ENCODE measurements at regions not wholly inside any gene's neighbourhood (a gene's known extent, or its start where the extent isn't known, plus 50 kb on each side); places are given as distances from the start of the nearest gene placed in this dataset.

GRCh38 chr4:147096667-147097604 is 151.3 kb upstream of the TTC29 start:
- no peak for TF ChIP-seq CTCF (IDR thresholded peaks at IDR 0.05; ENCODE audit: borderline replicate concordance, insufficient read depth, low read depth, low read length)
- H3K4me3 ChIP-seq (ENCODE audit: low read depth, low read length), result no peak overlapping the region

GRCh38 chr4:147101678-147102077 is 156.0 kb upstream of the TTC29 start:
- TF ChIP-seq CTCF (IDR thresholded peaks at IDR 0.05; ENCODE audit: borderline replicate concordance, insufficient read depth, low read depth, low read length), result no peak

GRCh38 chr4:147102596-147102995 is 156.9 kb upstream of the TTC29 start:
- TF ChIP-seq CTCF (IDR thresholded peaks at IDR 0.05; ENCODE audit: borderline replicate concordance, insufficient read depth, low read depth, low read length), result no peak
- no peak overlapping the region for H3K4me3 ChIP-seq (ENCODE audit: low read depth, low read length)

More at GRCh38 chr4:147101678-147102077, 156.0 kb upstream of the TTC29 start:
- no peak overlapping the region for H3K4me3 ChIP-seq (ENCODE audit: low read depth, low read length)

GRCh38 chr4:147103403-147103946 is 157.8 kb upstream of the TTC29 start:
- no peak overlapping the region for H3K4me3 ChIP-seq (ENCODE audit: low read depth, low read length)
- TF ChIP-seq CTCF (IDR thresholded peaks at IDR 0.05; ENCODE audit: borderline replicate concordance, insufficient read depth, low read depth, low read length), result no peak

DNA sequence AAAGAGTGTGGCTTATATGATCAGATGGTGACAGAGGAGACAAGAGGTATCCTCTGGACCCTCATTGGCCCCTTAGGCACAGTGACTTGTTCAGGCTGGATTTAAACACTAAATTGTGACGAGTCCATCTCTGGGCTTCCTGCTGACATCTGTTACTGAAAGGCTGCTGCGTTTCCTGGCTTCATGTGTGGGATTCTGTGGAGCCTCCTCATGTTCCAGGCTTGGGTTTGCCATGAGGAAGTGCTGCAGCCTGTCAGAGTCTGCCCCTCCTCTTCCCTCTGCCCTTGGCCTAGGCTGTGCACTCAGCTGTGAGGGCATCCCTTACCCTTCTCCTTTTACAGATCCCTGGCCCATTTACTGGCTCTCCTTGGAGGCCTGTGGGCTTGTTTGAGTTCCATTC is 159.1 kb upstream of the TTC29 start:
- H3K4me3 ChIP-seq (ENCODE audit: low read depth, low read length), result no peak overlapping the region
- no peak for TF ChIP-seq CTCF (IDR thresholded peaks at IDR 0.05; ENCODE audit: borderline replicate concordance, insufficient read depth, low read depth, low read length)

DNA sequence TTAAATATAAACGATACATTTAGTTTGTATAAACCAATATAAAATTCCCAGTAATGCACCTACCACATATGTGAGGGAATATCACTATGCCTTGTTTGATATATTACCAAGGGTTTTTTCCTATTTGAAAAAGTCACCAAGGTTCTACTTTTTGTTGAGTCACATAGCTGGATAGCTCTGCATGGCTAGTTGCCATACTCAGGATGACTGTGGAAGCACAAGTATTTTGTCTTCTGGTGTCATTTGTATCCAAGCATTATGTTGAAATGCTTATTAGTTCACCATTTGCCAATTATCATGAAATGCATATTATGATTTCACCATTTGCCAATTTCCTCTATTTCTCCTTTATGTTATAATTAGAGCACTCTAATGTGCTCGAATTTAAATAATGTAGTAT is 162.7 kb upstream of the TTC29 start:
- no peak overlapping the region for H3K4me3 ChIP-seq (ENCODE audit: low read depth, low read length)

More for the DNA sequence above, 162.7 kb upstream of the TTC29 start:
- no peak for TF ChIP-seq CTCF (IDR thresholded peaks at IDR 0.05; ENCODE audit: borderline replicate concordance, insufficient read depth, low read depth, low read length)

All from GM12875 (cell line).